KOPT-K1 (cell line): ENCODE measurements at regions not wholly inside any gene's neighbourhood (a gene's known extent, or its start where the extent isn't known, plus 50 kb on each side); places are given as distances from the start of the nearest gene placed in this dataset.
"Not testable (repeated sequence)": the region's sequence is repeated elsewhere in the genome, so short reads cannot be mapped to it uniquely, and the experiment has no call there.

ENCODE experiments used
- H3K27ac ChIP-seq: fragments of 200-600 bp; sonication (generic); 2 replicates; pipeline ENCODE4 v1.5.1; 2016; ENCODE audit warnings: antibody characterized with exemption, mild to moderate bottlenecking, low read depth, low read length; ENCODE audit not compliant: poor library complexity, severe bottlenecking
- H3K36me3 ChIP-seq: fragments of 200-600 bp; sonication (generic); 2 replicates; pipeline ENCODE4 v1.5.1; 2017; ENCODE audit warnings: antibody characterized with exemption, mild to moderate bottlenecking, low read length, moderate library complexity; ENCODE audit not compliant: insufficient read depth
- H3K9me3 ChIP-seq: fragments of 200-600 bp; sonication (generic); 2 replicates; pipeline ENCODE4 v1.5.1; 2017; ENCODE audit warnings: antibody characterized with exemption, low read length, mild to moderate bottlenecking; ENCODE audit not compliant: insufficient read depth, poor library complexity, severe bottlenecking

- peaks cover 14% of the 10 kb centered on the region for H3K9me3 ChIP-seq
These were observed 82.9 kb downstream of the ZNF737 start for GRCh38 chr19:20482721-20483120.

DNA sequence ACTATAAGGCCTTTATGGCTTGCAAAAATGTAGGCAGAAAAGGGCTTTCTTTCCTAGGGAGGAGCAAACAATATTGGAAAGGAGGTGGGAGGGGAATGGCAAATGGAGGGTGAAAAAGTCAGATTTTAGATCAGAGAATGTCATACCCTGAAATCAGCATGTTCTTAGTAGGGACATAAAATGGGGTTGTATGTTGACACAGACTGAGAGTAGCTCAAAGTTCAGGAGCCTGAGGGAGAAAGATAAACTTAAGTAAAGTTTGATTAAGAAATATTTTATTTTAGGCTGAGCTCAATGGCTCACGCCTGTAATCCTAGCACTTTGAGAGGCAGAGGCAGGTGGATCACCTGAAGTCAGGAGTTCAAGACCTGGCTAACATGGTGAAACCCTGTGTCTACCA lies 83.8 kb downstream of the ZNF737 start:
- Histone ChIP-seq H3K9me3 (peaks cover 18% of the 10 kb centered on the region), H3K36me3 (no peaks in the 10 kb centered on the region), H3K27ac (no peak overlapping the region)

More at GRCh38 chr19:20482721-20483120, 82.9 kb downstream of the ZNF737 start:
- no peaks in the 10 kb centered on the region for H3K36me3 ChIP-seq
- no peak overlapping the region for H3K27ac ChIP-seq

- H3K27ac ChIP-seq = no peak overlapping the region
- H3K9me3 ChIP-seq = peaks cover 37% of the 10 kb centered on the region
- no peaks in the 10 kb centered on the region for H3K36me3 ChIP-seq
These were observed 86.1 kb downstream of the ZNF737 start for GRCh38 chr19:20479483-20479882.

DNA sequence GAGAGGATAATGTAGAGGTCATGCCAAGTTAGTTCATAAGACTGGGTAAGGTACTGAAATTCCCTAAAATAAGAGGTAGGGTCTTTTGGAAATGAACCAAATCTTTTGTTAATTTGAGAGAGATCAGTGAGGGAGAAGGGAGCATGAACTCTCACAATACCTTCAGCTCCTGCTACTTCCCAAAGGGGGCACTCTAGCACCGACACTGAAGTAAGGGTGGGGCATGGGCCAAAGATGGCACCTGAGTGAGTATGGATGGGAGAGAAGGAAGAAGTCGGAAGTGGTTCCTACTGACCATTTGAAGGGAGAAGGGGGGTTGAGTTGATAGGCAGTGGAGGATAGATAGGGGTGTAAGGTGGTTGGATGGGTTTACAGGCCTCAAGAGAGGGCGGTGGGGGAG lies 86.6 kb downstream of the ZNF737 start:
- Histone ChIP-seq H3K9me3 (peaks cover 39% of the 10 kb centered on the region), H3K36me3 (no peaks in the 10 kb centered on the region), H3K27ac (no peak overlapping the region)

- H3K36me3 ChIP-seq = no peaks in the 10 kb centered on the region
- H3K9me3 ChIP-seq = peaks cover 37% of the 10 kb centered on the region
- no peak overlapping the region for H3K27ac ChIP-seq
These were observed 92.7 kb downstream of the ZNF737 start for GRCh38 chr19:20472854-20473253.

DNA sequence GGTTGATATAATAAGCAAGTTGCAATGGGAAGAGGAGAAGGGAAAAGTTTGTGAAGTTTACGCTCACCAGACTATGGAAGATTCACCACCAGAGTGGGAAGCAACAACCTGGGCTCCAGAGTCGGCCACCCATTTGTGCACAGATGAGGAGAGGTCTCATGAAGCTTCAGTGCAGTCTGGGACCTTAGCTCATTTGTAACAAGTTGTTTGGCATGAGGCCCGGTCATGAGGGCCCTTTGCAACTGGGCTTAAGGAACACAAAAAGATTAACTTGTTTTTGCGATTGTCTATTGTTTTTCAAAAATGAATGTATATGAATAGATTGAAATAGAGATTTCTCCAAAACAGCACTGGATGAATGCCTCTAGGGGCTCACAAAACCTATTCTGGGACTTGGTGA lies 94.2 kb downstream of the ZNF737 start:
- Histone ChIP-seq H3K36me3 (no peaks in the 10 kb centered on the region), H3K9me3 (peaks cover 30% of the 10 kb centered on the region), H3K27ac (no peak overlapping the region)

DNA sequence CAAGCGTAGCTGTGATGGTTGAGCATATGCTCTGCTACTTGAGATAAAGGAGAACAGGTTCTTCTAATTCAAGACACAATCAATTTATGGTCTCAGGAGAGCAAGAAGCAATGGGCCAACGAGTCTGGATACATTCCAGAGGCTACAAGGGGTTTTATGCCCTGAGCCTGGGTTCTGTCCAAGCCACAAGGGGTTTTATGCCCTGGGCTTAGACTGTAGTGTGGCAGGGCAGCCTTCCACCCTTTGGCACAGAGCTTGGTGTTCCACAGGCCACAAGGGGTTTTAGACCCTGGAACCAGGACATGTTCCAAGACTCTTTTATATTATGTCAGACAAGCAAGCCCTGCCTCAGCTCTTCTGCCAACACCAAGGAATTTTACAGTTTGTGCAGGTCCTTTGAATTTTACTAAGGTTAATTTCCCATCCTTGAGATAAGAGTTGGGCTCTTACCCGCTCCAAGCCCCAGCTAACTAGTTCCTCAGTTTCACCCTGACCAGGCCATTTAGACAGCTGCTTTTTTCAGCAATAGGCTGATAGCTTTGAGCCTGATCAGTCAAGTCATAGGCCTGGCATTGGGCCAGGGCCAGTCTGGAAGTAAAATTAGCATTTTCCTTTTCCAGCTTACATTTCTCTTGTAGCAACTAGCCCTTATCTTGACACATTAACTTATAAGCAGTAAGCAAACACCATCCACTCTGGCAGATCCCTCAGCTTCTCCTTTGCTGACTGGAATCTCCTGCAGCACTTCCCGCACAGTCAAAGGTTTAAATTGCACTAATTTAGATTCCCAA lies 95.0 kb downstream of the ZNF737 start:
- Histone ChIP-seq H3K27ac (no peak overlapping the region), H3K36me3 (no peaks in the 10 kb centered on the region), H3K9me3 (peaks cover 21% of the 10 kb centered on the region)

- not testable (repeated sequence) for H3K36me3 ChIP-seq, H3K27ac ChIP-seq
- peaks cover 12% of the 10 kb centered on the region for H3K9me3 ChIP-seq
These were observed 99.0 kb downstream of the ZNF737 start for GRCh38 chr19:20466638-20466990.

- H3K9me3 ChIP-seq = peaks cover 12% of the 10 kb centered on the region
- not testable (repeated sequence) for H3K36me3 ChIP-seq, H3K27ac ChIP-seq
These were observed 99.5 kb downstream of the ZNF737 start for GRCh38 chr19:20465922-20466637.

- Histone ChIP-seq H3K27ac (no peak overlapping the region), H3K9me3 (peaks cover 4% of the 10 kb centered on the region), H3K36me3 (no peaks in the 10 kb centered on the region)
These were observed 112.1 kb downstream of the ZNF737 start for GRCh38 chr19:20453425-20453935.

DNA sequence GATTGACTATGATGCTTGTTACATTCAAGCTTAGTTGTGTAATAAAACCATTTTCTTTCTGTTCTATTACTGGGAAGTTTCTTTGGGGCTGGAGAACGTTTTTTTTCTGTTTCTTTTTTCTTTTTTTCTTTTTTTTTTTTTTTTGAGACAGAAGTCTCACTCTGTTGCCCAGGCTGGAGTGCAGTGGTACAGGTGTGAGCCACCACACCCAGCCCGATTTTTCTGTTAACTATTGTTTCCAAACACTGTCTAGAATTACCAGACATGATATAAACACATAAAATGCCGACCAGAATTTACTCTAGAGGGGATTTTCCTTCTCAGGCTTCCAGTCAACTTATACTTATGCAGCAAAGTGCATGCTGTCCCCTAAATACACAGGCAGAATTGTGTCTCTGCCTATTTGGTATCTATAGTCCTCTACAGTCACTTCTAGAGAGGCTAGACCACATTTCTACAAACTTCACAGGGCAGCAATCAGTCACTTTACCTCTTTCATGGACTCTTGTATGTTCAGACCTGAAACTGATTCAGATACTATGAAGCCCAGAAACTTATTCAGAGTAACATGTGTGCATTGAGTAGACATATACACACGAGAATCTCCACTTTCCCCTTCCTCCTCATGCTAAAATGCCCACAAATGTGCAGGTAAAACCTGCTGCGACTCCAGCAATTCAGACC lies 121.2 kb downstream of the ZNF737 start:
- H3K27ac ChIP-seq = no peak overlapping the region
- H3K9me3 ChIP-seq = no peaks in the 10 kb centered on the region

DNA sequence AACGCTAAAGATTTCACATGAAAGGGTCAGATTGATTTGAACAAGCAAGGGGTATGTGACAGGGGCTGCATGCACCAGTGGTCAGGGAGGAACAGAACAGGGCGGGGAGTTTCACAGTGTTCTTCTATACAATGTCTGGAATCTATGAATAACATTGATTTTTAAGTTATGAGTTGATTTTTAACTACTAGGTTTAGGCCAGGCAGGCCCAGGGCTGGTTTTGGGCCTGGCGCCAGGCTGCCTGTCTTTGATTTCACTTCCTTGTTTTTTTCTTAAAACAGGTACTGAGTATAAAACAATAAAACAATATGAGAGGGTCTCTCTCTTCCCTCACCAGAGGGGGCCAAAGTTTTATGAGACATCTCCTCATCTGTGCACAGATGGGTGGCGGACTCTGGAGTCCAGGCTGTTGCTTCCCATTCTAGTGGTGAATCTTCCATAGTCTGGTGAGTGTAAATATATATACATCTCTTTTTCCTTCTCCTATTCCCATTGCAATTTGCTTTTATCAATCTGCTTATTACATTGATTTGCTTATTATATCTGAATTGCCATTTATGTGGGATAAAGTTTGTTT lies 133.2 kb downstream of the ZNF737 start:
- H3K9me3 ChIP-seq, H3K36me3 ChIP-seq, H3K27ac ChIP-seq: not testable (repeated sequence)

More for the DNA sequence above, 121.2 kb downstream of the ZNF737 start:
- H3K36me3 ChIP-seq = no peaks in the 10 kb centered on the region

- H3K36me3 ChIP-seq = no peaks in the 10 kb centered on the region
- H3K27ac ChIP-seq = no peak overlapping the region
- H3K9me3 ChIP-seq = no peaks in the 10 kb centered on the region
These were observed 133.8 kb downstream of the ZNF737 start for GRCh38 chr19:20431826-20432225.

GRCh38 chr19:20423381-20424197 lies 142.0 kb downstream of the ZNF737 start:
- Histone ChIP-seq H3K27ac (no peak overlapping the region), H3K9me3 (peaks cover 17% of the 10 kb centered on the region), H3K36me3 (no peaks in the 10 kb centered on the region)
